ENCODE measurements at regions not wholly inside any gene's neighbourhood (a gene's known extent, or its start where the extent isn't known, plus 50 kb on each side); places are given as distances from the start of the nearest gene placed in this dataset.

DNA sequence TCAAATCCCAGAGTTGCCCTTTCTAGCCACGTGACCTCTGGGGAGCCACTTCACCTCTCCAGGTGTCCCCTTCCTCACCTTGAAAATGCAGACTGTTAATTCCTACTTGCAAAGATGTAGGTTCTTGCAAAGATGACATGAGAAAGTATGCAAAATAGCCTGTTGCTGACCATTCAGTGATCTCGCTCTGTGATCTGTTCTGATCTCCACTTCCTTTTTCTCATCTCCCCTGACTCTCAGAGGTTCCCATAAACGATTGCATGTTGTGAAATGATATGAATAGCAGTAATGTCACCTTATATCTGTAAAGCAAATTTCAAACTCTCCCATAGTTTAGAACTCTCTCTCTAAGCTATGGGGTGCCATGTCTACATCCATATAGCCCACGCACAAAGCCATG lies 182.3 kb downstream of the TMEM132E start:
- Histone ChIP-seq H3K4me3 (ENCODE audit: low read depth, low read length) (no peak overlapping the region), H3K27ac (ENCODE audit: low read depth, low read length) (no peak overlapping the region), H2AFZ (ENCODE audit: low read length, unreplicated experiment) (no peak overlapping the region), H3K79me2 (ENCODE audit: control insufficient read depth, insufficient read depth, low read length, unreplicated experiment) (no peaks in the 10 kb centered on the region), H3K27me3 (ENCODE audit: insufficient read depth, low read length) (no peaks in the 10 kb centered on the region; the same call in 1 of the 2 replicates), H3K36me3 (ENCODE audit: insufficient read depth, low read length) (no peaks in the 10 kb centered on the region), H3K4me1 (ENCODE audit: control insufficient read depth, insufficient read depth, low read length, unreplicated experiment) (no peaks in the 10 kb centered on the region)

DNA sequence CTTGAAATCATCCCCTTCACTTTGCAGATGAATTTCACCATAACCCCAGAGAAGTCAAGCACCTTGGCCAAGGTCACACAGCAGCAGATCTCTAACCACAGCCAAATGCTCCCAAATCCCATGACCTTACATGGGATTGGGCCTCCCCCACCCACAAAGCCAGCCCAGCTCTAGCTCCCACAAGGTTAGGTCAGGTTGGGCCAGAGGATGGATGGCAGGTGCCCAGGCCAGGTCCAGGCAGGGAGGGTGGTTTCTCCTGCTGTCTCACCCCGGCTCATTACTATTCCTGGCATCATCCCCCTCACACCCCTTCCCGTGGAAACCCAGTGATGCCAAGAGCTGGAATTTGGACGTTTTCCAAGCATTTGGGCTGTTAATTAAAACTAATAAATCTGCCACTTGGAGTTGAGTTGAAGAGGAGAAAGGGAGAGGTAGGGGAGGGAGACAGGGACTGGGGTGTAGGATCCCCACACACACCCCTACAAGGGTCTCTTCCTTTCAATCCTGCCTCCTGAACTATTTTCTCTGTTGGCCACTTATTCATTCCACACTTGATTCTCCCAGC lies 181.6 kb downstream of the TMEM132E start:
- Histone ChIP-seq H3K4me3 (ENCODE audit: low read depth, low read length) (no peak overlapping the region), H3K36me3 (ENCODE audit: insufficient read depth, low read length) (no peaks in the 10 kb centered on the region), H2AFZ (ENCODE audit: low read length, unreplicated experiment) (no peak overlapping the region), H3K27ac (ENCODE audit: low read depth, low read length) (no peak overlapping the region), H3K27me3 (ENCODE audit: insufficient read depth, low read length) (no peaks in the 10 kb centered on the region; the same call in 1 of the 2 replicates), H3K79me2 (ENCODE audit: control insufficient read depth, insufficient read depth, low read length, unreplicated experiment) (no peaks in the 10 kb centered on the region), H3K4me1 (ENCODE audit: control insufficient read depth, insufficient read depth, low read length, unreplicated experiment) (no peaks in the 10 kb centered on the region)

DNA sequence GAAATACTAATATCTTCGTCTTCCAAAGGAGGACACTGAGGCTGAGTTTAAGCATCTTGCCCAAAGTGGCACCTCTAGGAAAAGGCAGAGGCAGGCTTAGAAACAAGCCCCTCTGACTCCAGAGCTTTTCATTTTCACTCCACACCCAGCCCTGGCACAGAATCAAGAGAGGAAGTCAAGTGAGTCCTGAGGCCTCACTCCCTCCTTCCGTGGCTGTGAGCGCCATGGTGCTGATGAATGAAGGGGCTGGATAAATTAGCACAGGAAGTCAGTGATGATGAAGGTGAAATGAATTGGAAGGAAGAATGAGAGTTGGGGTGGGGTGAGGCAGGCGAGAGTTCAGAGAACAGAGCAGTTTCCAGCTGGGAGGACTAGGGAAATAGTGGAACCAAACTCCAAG lies 179.3 kb downstream of the TMEM132E start:
- Histone ChIP-seq H3K4me3 (ENCODE audit: low read depth, low read length) (no peak overlapping the region), H3K27me3 (ENCODE audit: insufficient read depth, low read length) (no peaks in the 10 kb centered on the region; the same call in 1 of the 2 replicates), H3K79me2 (ENCODE audit: control insufficient read depth, insufficient read depth, low read length, unreplicated experiment) (no peaks in the 10 kb centered on the region)

DNA sequence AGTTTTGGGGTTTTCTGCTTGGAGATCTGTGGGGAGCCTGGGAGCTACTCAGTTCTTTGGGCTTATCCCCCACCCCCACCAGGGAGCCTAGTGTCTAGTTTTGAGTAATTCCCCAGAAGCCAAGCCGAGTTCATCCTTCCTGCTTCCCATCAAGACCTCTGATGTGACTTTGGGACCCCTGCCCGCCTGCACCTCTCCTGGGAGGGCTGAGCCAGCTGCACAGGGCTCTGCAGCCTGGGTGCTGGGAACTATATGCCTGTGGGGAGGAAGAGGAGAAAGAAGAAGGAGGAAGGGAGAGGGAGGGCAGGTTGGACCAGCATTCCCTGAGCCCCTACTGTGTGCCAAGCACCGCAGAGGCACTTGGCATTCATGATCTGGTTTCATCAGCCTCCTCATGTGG lies 178.9 kb downstream of the TMEM132E start:
- Histone ChIP-seq H3K4me1 (ENCODE audit: control insufficient read depth, insufficient read depth, low read length, unreplicated experiment) (no peaks in the 10 kb centered on the region), H3K79me2 (ENCODE audit: control insufficient read depth, insufficient read depth, low read length, unreplicated experiment) (no peaks in the 10 kb centered on the region), H3K27me3 (ENCODE audit: insufficient read depth, low read length) (no peaks in the 10 kb centered on the region; the same call in 1 of the 2 replicates), H3K27ac (ENCODE audit: low read depth, low read length) (no peak overlapping the region), H3K4me3 (ENCODE audit: low read depth, low read length) (no peak overlapping the region), H2AFZ (ENCODE audit: low read length, unreplicated experiment) (no peak overlapping the region), H3K36me3 (ENCODE audit: insufficient read depth, low read length) (no peaks in the 10 kb centered on the region)

More for the DNA sequence above, 179.3 kb downstream of the TMEM132E start:
- Histone ChIP-seq H3K4me1 (ENCODE audit: control insufficient read depth, insufficient read depth, low read length, unreplicated experiment) (no peaks in the 10 kb centered on the region), H3K27ac (ENCODE audit: low read depth, low read length) (no peak overlapping the region), H3K36me3 (ENCODE audit: insufficient read depth, low read length) (no peaks in the 10 kb centered on the region), H2AFZ (ENCODE audit: low read length, unreplicated experiment) (no peak overlapping the region)

DNA sequence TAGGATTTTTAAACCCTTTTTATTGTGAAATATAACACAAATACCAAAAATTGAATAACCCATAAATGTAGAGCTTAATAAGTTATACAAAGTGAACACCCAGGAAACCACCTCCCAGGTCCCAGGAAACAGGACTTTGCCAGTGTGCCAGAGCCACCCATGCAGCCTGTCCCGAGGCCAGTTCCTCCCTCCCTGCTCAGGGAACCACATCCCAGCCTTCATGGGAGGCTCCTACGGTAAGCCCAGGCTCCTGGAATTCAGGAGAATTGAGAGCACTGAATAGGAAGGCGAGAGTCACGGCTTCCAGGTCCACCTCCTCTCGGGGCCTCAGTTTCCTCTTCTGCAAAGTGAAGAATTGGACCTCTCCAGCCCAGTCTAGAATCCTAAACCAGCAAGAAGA lies 178.2 kb downstream of the TMEM132E start:
- H3K79me2 ChIP-seq (ENCODE audit: control insufficient read depth, insufficient read depth, low read length, unreplicated experiment): no peaks in the 10 kb centered on the region
- H3K27me3 ChIP-seq (ENCODE audit: insufficient read depth, low read length): no peaks in the 10 kb centered on the region; the same call in 1 of the 2 replicates
- H3K36me3 ChIP-seq (ENCODE audit: insufficient read depth, low read length): no peaks in the 10 kb centered on the region
- no peak overlapping the region for H3K4me3 ChIP-seq (ENCODE audit: low read depth, low read length)
- H2AFZ ChIP-seq (ENCODE audit: low read length, unreplicated experiment): no peak overlapping the region
- no peak overlapping the region for H3K27ac ChIP-seq (ENCODE audit: low read depth, low read length)
- H3K4me1 ChIP-seq (ENCODE audit: control insufficient read depth, insufficient read depth, low read length, unreplicated experiment): no peaks in the 10 kb centered on the region

DNA sequence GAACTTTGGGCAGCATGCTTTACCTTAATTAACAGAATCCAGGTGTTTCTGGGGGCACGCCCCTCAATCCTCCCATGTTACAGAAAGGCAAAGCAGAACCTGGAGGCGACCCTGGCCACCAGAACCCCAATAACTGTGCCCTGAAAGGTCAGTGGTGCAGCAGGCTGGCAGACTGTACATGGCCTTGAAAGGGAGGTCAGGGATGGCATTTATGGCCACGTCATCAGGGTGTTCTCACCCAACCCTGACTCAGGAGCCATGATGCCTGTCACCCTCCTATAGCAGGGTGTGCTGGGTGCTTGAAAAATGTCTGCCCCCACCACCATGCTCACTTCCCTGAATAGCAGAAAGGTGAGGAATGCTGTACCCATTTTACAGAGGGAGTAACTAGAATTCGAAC lies 177.7 kb downstream of the TMEM132E start:
- Histone ChIP-seq H2AFZ (ENCODE audit: low read length, unreplicated experiment) (no peak overlapping the region), H3K27me3 (ENCODE audit: insufficient read depth, low read length) (no peaks in the 10 kb centered on the region), H3K4me3 (ENCODE audit: low read depth, low read length) (no peak overlapping the region), H3K79me2 (ENCODE audit: control insufficient read depth, insufficient read depth, low read length, unreplicated experiment) (no peaks in the 10 kb centered on the region), H3K4me1 (ENCODE audit: control insufficient read depth, insufficient read depth, low read length, unreplicated experiment) (no peaks in the 10 kb centered on the region), H3K36me3 (ENCODE audit: insufficient read depth, low read length) (no peaks in the 10 kb centered on the region), H3K27ac (ENCODE audit: low read depth, low read length) (no peak overlapping the region)

DNA sequence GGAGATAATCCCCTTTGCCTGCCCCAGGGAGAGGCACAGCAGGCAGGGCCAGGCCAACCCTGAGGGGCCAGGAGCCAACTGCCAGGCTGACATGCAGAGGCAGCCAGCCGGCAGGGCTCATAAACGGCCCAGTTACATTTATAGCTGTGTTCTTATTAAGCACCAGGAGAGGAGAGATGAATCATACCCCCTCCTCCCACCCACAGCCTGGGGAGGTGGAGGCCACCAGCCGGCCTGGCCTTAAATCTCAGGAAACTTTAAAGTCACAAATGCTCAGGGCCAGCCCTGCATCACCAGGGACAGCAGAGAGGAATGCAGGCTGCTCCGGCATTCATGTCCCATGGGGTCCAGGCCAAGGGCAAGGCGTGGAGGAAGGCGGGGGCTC lies 177.2 kb downstream of the TMEM132E start:
- no peaks in the 10 kb centered on the region for H3K27me3 ChIP-seq (ENCODE audit: insufficient read depth, low read length)
- H3K4me3 ChIP-seq (ENCODE audit: low read depth, low read length): no peak overlapping the region
- no peaks in the 10 kb centered on the region for H3K79me2 ChIP-seq (ENCODE audit: control insufficient read depth, insufficient read depth, low read length, unreplicated experiment)
- no peaks in the 10 kb centered on the region for H3K36me3 ChIP-seq (ENCODE audit: insufficient read depth, low read length)
- H3K4me1 ChIP-seq (ENCODE audit: control insufficient read depth, insufficient read depth, low read length, unreplicated experiment): no peaks in the 10 kb centered on the region
- no peak overlapping the region for H2AFZ ChIP-seq (ENCODE audit: low read length, unreplicated experiment)
- no peak overlapping the region for H3K27ac ChIP-seq (ENCODE audit: low read depth, low read length)

DNA sequence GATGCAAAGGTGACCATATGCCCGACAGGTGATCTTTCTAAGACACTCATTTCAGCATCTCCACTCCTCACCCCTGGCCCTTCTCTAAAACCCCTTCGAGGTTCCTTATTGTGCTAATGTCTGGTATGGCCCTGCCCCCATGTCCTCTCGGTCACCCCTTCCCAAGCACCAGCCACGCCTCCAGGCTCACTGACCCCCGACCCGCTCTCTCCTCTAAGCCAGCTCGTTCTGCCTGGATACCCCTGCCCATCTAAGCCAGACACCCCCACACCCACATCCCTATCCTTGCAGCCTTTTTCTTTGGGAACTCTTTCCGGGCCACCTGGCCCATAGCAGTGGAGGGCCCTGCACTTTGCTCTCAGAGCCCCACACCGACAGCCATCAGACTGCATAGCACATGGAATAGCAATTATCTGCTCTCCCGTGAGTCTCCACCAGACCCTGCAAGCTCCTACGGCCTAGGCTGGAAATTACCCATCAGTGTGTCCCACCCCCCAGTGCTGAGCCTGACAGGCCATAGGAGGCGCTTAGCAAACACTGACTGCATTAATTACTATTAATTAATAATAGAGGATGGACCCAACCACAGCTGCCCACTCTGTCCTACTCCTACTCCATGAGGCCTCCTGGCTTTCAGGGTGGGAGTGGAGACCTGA lies 176.7 kb downstream of the TMEM132E start:
- Histone ChIP-seq H3K27me3 (ENCODE audit: insufficient read depth, low read length) (no peaks in the 10 kb centered on the region), H2AFZ (ENCODE audit: low read length, unreplicated experiment) (no peak overlapping the region), H3K79me2 (ENCODE audit: control insufficient read depth, insufficient read depth, low read length, unreplicated experiment) (no peaks in the 10 kb centered on the region)

DNA sequence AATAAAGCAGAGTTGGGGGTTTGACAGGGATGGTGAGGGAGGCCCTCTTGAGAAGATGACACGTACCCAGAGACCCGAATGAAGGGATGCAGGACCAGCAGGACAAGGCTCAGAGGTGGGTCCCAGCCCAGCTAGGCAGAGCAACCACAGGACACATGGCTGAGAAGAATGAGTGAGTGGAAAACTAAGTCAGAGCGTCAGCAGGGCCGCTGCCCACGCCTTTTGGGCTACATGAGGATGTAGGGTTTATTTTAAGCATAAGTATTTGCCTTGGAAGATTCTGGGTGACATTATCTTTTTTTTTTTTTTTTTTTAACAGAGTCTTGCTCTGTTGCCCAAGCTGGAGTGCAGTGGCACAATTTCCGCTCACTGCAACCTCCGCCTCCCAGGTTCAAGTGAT lies 176.0 kb downstream of the TMEM132E start:
- H3K27ac ChIP-seq (ENCODE audit: low read depth, low read length): no peak overlapping the region
- H3K27me3 ChIP-seq (ENCODE audit: insufficient read depth, low read length): no peaks in the 10 kb centered on the region
- H2AFZ ChIP-seq (ENCODE audit: low read length, unreplicated experiment): no peak overlapping the region
- H3K79me2 ChIP-seq (ENCODE audit: control insufficient read depth, insufficient read depth, low read length, unreplicated experiment): no peaks in the 10 kb centered on the region
- no peaks in the 10 kb centered on the region for H3K36me3 ChIP-seq (ENCODE audit: insufficient read depth, low read length)
- no peak overlapping the region for H3K4me3 ChIP-seq (ENCODE audit: low read depth, low read length)
- H3K4me1 ChIP-seq (ENCODE audit: control insufficient read depth, insufficient read depth, low read length, unreplicated experiment): no peaks in the 10 kb centered on the region

More for the DNA sequence above, 176.7 kb downstream of the TMEM132E start:
- H3K4me3 ChIP-seq (ENCODE audit: low read depth, low read length): no peak overlapping the region
- H3K27ac ChIP-seq (ENCODE audit: low read depth, low read length): no peak overlapping the region
- no peaks in the 10 kb centered on the region for H3K36me3 ChIP-seq (ENCODE audit: insufficient read depth, low read length)
- H3K4me1 ChIP-seq (ENCODE audit: control insufficient read depth, insufficient read depth, low read length, unreplicated experiment): no peaks in the 10 kb centered on the region

DNA sequence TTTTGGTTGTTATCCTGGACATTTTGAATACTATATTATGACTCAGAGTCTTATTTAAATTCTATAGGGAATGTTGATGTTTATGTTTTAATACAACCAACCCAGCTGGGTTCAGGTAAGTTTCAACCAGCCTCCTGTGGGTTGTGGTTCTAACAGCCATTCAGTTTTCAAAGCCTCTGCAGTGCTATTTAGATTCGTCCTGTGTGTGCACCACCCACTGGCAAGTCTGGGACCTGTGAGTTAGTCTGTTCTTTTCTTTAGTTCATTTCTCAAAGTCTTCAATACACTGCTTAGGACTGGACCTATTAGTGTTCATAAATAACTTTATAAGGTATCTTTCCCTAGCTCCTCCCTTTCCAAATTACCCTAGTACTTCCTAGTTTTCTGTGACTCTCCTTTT lies 170.6 kb downstream of the TMEM132E start:
- Histone ChIP-seq H3K4me1 (ENCODE audit: control insufficient read depth, insufficient read depth, low read length, unreplicated experiment) (no peaks in the 10 kb centered on the region), H3K27me3 (ENCODE audit: insufficient read depth, low read length) (0 out of 2 replicates have a peak, but pooled peaks cover 3% of the 10 kb centered on the region), H3K36me3 (ENCODE audit: insufficient read depth, low read length) (no peaks in the 10 kb centered on the region), H3K79me2 (ENCODE audit: control insufficient read depth, insufficient read depth, low read length, unreplicated experiment) (no peaks in the 10 kb centered on the region), H3K4me3 (ENCODE audit: low read depth, low read length) (no peak overlapping the region), H3K27ac (ENCODE audit: low read depth, low read length) (no peak overlapping the region), H2AFZ (ENCODE audit: low read length, unreplicated experiment) (no peak overlapping the region)

DNA sequence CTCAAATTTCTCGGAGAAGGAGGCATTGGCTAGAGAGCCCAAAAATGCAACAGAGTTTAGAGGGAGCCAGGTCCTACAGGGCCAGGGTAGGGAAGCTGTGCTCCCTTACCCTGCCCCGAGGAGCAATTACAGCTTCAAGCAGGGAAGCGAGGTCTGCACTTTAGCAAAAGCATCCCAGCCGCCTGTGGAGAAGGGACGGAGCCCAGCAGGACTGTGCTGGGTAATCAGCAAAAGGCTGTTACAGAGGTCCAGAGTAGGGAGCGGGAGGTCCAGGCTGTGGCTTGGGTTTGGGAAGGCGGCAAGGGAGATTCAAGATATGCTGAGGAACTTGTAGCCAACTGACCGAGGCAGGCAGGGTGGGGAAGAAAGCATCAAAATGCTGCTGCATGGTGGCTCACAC lies 162.6 kb downstream of the TMEM132E start:
- Histone ChIP-seq H3K36me3 (ENCODE audit: insufficient read depth, low read length) (no peaks in the 10 kb centered on the region), H2AFZ (ENCODE audit: low read length, unreplicated experiment) (no peak overlapping the region), H3K27ac (ENCODE audit: low read depth, low read length) (no peak overlapping the region), H3K4me1 (ENCODE audit: control insufficient read depth, insufficient read depth, low read length, unreplicated experiment) (no peaks in the 10 kb centered on the region), H3K4me3 (ENCODE audit: low read depth, low read length) (no peak overlapping the region), H3K27me3 (ENCODE audit: insufficient read depth, low read length) (peaks cover 11% of the 10 kb centered on the region), H3K79me2 (ENCODE audit: control insufficient read depth, insufficient read depth, low read length, unreplicated experiment) (no peaks in the 10 kb centered on the region)

Measured in ACC112 (cell line).